ENCODE measurements at regions not wholly inside any gene's neighbourhood (a gene's known extent, or its start where the extent isn't known, plus 50 kb on each side); places are given as distances from the start of the nearest gene placed in this dataset.

DNA sequence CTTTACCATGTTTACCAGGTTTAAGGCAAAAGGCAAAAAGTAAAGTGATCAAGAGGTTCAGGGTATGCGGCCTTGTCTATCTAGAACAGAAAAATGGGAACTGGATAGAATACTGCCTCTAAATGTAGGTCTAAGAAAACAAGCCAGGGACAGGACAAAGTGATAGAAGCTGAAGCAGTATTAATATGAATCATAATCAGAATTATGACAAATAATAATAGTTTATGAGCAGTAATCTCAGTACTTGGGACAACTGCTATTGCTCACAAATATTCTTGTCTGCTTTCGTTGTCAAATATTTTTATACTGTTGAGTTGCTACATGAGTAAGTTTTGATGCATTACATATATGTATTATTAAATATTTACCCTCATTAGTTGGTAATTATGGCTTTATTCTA lies 356.9 kb upstream of the RBMS3 start:
- H3K4me1 ChIP-seq (ENCODE audit: control insufficient read depth in 1 of 2, insufficient read depth in 2 of 2, low read length in 2 of 2) = no peaks in the 10 kb centered on the region
- TF ChIP-seq, protein P1, sequence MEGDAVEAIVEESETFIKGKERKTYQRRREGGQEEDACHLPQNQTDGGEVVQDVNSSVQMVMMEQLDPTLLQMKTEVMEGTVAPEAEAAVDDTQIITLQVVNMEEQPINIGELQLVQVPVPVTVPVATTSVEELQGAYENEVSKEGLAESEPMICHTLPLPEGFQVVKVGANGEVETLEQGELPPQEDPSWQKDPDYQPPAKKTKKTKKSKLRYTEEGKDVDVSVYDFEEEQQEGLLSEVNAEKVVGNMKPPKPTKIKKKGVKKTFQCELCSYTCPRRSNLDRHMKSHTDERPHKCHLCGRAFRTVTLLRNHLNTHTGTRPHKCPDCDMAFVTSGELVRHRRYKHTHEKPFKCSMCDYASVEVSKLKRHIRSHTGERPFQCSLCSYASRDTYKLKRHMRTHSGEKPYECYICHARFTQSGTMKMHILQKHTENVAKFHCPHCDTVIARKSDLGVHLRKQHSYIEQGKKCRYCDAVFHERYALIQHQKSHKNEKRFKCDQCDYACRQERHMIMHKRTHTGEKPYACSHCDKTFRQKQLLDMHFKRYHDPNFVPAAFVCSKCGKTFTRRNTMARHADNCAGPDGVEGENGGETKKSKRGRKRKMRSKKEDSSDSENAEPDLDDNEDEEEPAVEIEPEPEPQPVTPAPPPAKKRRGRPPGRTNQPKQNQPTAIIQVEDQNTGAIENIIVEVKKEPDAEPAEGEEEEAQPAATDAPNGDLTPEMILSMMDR (IDR thresholded peaks at IDR 0.05) = no peak
- Mint-ChIP-seq H3K4me1 (no peaks in the 10 kb centered on the region), H3K36me3 (no peaks in the 10 kb centered on the region), H3K9me3 (no peaks in the 10 kb centered on the region), H3K27ac (no peak overlapping the region), H3K27me3 (ENCODE audit: low read depth in 3 of 3) (no peaks in the 10 kb centered on the region), H3K4me3 (no peak overlapping the region)
- WGBS (ENCODE audit: insufficient coverage) = 100% methylated on average over 1 of the region's 2 CpGs
- H4K20me1 ChIP-seq (ENCODE audit: insufficient read depth, low read length) = no peaks in the 10 kb centered on the region
- no peaks in the 10 kb centered on the region for H3K79me2 ChIP-seq (ENCODE audit: insufficient read depth, low read length)
- no peak for DNase-seq
- intact Hi-C loops (cut with micrococcal nuclease) = no loop called here
- no peak overlapping the region for H3K27ac ChIP-seq (ENCODE audit: low read depth in 1 of 2, low read length in 2 of 2)
- H3K9me3 ChIP-seq (replicated peaks in 1 of 2; ENCODE audit: control insufficient read depth in 1 of 2, insufficient read depth in 1 of 2, low read length in 2 of 2) = no peaks in the 10 kb centered on the region
- H3K9ac ChIP-seq (ENCODE audit: insufficient read depth, low read length, poor library complexity, severe bottlenecking) = no peak overlapping the region
- no peaks in the 10 kb centered on the region for H3K36me3 ChIP-seq (replicated peaks in 1 of 2; ENCODE audit: control insufficient read depth in 1 of 2, insufficient read depth in 2 of 2, low read length in 2 of 2)
- no peak overlapping the region for H3K4me3 ChIP-seq (replicated peaks in 1 of 3; ENCODE audit: low read depth in 2 of 3, low read length in 3 of 3)
- no peaks in the 10 kb centered on the region for H3K27me3 ChIP-seq (ENCODE audit: control insufficient read depth in 2 of 2, insufficient read depth in 2 of 2, low read length in 2 of 2)
- H2AFZ ChIP-seq (ENCODE audit: insufficient read depth, low read depth, low read length, poor library complexity, severe bottlenecking) = no peak overlapping the region
- H3K4me2 ChIP-seq (replicated peaks; ENCODE audit: extremely low read depth, low read length, poor library complexity, severe bottlenecking) = no peak overlapping the region

DNA sequence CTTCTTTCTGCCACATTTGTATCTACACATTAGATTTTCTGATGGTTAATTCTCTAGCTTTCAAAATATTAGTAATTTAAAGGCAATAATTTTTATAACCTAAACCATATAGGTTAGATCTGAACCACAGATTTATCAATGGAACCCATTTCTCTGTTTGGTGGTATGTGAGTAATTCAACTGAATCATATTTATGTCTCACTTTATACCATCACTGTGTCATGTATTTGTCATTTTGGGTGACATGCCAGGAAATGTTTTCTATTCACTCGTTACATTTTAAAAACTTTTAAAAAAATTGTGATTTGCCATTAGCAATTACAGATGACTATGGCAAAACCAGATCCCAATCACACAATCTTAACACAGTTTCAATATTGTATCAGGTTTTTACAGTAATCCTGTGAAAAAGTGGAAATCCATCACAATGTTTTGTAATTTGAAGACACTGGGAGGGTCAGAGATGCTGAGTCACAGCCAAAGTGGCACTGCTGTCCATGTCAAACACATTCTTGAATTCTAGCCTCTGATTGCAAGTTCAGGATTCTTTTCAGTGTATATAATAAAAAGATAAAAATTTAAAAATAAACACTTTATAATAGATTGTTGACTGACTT lies 356.0 kb upstream of the RBMS3 start:
- Histone ChIP-seq H2AFZ (ENCODE audit: insufficient read depth, low read depth, low read length, poor library complexity, severe bottlenecking) (no peak overlapping the region), H3K4me1 (ENCODE audit: control insufficient read depth in 1 of 2, insufficient read depth in 2 of 2, low read length in 2 of 2) (no peaks in the 10 kb centered on the region), H3K9me3 (replicated peaks in 1 of 2; ENCODE audit: control insufficient read depth in 1 of 2, insufficient read depth in 1 of 2, low read length in 2 of 2) (no peaks in the 10 kb centered on the region), H3K36me3 (replicated peaks in 1 of 2; ENCODE audit: control insufficient read depth in 1 of 2, insufficient read depth in 2 of 2, low read length in 2 of 2) (no peaks in the 10 kb centered on the region), H3K27me3 (ENCODE audit: control insufficient read depth in 2 of 2, insufficient read depth in 2 of 2, low read length in 2 of 2) (no peaks in the 10 kb centered on the region), H3K79me2 (ENCODE audit: insufficient read depth, low read length) (no peaks in the 10 kb centered on the region), H3K4me3 (replicated peaks in 1 of 3; ENCODE audit: low read depth in 2 of 3, low read length in 3 of 3) (no peak overlapping the region), H4K20me1 (ENCODE audit: insufficient read depth, low read length) (no peaks in the 10 kb centered on the region), H3K4me2 (replicated peaks; ENCODE audit: extremely low read depth, low read length, poor library complexity, severe bottlenecking) (no peak overlapping the region), H3K9ac (ENCODE audit: insufficient read depth, low read length, poor library complexity, severe bottlenecking) (no peak overlapping the region), H3K27ac (ENCODE audit: low read depth in 1 of 2, low read length in 2 of 2) (no peak overlapping the region)
- no peaks in the 10 kb centered on the region for H3K36me3 Mint-ChIP-seq
- intact Hi-C loops (cut with micrococcal nuclease) = no loop called here
- H3K4me3 Mint-ChIP-seq = no peak overlapping the region
- WGBS (ENCODE audit: insufficient coverage) = no CpG with 5 or more reads among the region's 1 CpG
- no peaks in the 10 kb centered on the region for H3K27me3 Mint-ChIP-seq (ENCODE audit: low read depth in 3 of 3)
- H3K4me1 Mint-ChIP-seq = no peaks in the 10 kb centered on the region
- no peak overlapping the region for H3K27ac Mint-ChIP-seq
- DNase-seq = no peak
- TF ChIP-seq, protein P1 (IDR thresholded peaks at IDR 0.05) = no peak
- H3K9me3 Mint-ChIP-seq = no peaks in the 10 kb centered on the region

Measured in CD14-positive monocyte (primary cell).